A549 (cell line): ENCODE measurements at regions not wholly inside any gene's neighbourhood (a gene's known extent, or its start where the extent isn't known, plus 50 kb on each side); places are given as distances from the start of the nearest gene placed in this dataset.

Source experiments
- CTCF ChIP-seq: fragments of >200 bp; sonication (Bioruptor Twin); formaldehyde crosslinking; IDR thresholded peaks from 3 replicates; pipeline ENCODE4 v1.5.1; 2016
- EP300 ChIP-seq, 2 experiments: fragments of >200 bp; sonication (Bioruptor Twin); formaldehyde crosslinking; IDR thresholded peaks; 2 replicates in 1 of 2; 3 replicates in 1 of 2; pipeline ENCODE4 v1.6.1; 2016 to 2017
- MYC ChIP-seq: IDR thresholded peaks from 2 replicates; pipeline ENCODE4 v1.6.1; 2012; ENCODE audit warnings: mild to moderate bottlenecking, inconsistent platforms, low read length, improper control_type of control experiment, borderline replicate concordance
- RAD21 ChIP-seq, 2 experiments: fragments of >200 bp in 1 of 2; sonication (Bioruptor Twin) in 1 of 2; formaldehyde crosslinking in 1 of 2; IDR thresholded peaks in 1 of 2; conservative IDR thresholded peaks in 1 of 2; 2 replicates in 1 of 2; 3 replicates in 1 of 2; pipeline ENCODE4 v1.6.1; 2012 to 2018; ENCODE audit warnings: inconsistent platforms in 1 of 2

GRCh38 chr6:132199343-132199742 is 201.9 kb downstream of the MOXD1 start:
- no peak for TF ChIP-seq RAD21 (conservative IDR thresholded peaks at IDR 0.05 in 1 of 2, IDR thresholded peaks at IDR 0.05 in 1 of 2)
- no peak for TF ChIP-seq EP300 (IDR thresholded peaks at IDR 0.05)
- TF ChIP-seq CTCF: no peak
- TF ChIP-seq MYC: no peak
